ENCODE measurements at regions not wholly inside any gene's neighbourhood (a gene's known extent, or its start where the extent isn't known, plus 50 kb on each side); places are given as distances from the start of the nearest gene placed in this dataset.

- Mint-ChIP-seq H3K9me3 (peaks cover 49% of the 10 kb centered on the region), H3K27me3 (ENCODE audit: low read depth) (no peaks in the 10 kb centered on the region), H3K27ac (no peak overlapping the region), H3K36me3 (peaks cover 38% of the 10 kb centered on the region), H3K4me1 (peaks cover 5% of the 10 kb centered on the region; the same call in 1 of the 2 replicates), H3K4me3 (no peak overlapping the region)
- POLR2A ChIA-PET = no interaction called here
- no peak for ATAC-seq
- no peak for TF ChIP-seq ZNF121 (CRISPR knock-in tag; IDR thresholded peaks at IDR 0.05)
- no peak for TF ChIP-seq PRDM15 (CRISPR knock-in tag; IDR thresholded peaks at IDR 0.05)
- no peak for TF ChIP-seq JUN (CRISPR knock-in tag; IDR thresholded peaks at IDR 0.05)
- TF ChIP-seq MXD4 (CRISPR knock-in tag; IDR thresholded peaks at IDR 0.05; ENCODE audit: borderline replicate concordance) = no peak
- TF ChIP-seq ZBTB43 (CRISPR knock-in tag; IDR thresholded peaks at IDR 0.05) = no peak
- TF ChIP-seq CTCF (IDR thresholded peaks at IDR 0.05) = no peak
- TF ChIP-seq FOXJ3 (CRISPR knock-in tag; IDR thresholded peaks at IDR 0.05; ENCODE audit: borderline replicate concordance) = no peak
- DNase-seq (ENCODE audit: low spot score) = no peak
- CTCF ChIA-PET = no interaction called here
Observed at GRCh38 chr3:110664148-110664547, 407.5 kb upstream of the NECTIN3 start.

GRCh38 chr3:110666495-110666894 is 405.1 kb upstream of the NECTIN3 start:
- no peak overlapping the region for H3K27ac Mint-ChIP-seq
- no peak for DNase-seq (ENCODE audit: low spot score)
- peaks cover 3% of the 10 kb centered on the region; the same call in 1 of the 2 replicates for H3K27me3 Mint-ChIP-seq (ENCODE audit: low read depth)
- peaks cover 62% of the 10 kb centered on the region for H3K36me3 Mint-ChIP-seq
- ATAC-seq = no peak
- H3K4me3 Mint-ChIP-seq = no peak overlapping the region
- ChIA-PET CTCF (no interaction called here), POLR2A (no interaction called here)
- peaks cover 68% of the 10 kb centered on the region for H3K9me3 Mint-ChIP-seq
- peaks cover 5% of the 10 kb centered on the region; the same call in 1 of the 2 replicates for H3K4me1 Mint-ChIP-seq
- TF ChIP-seq NR1H2 (CRISPR knock-in tag; IDR thresholded peaks at IDR 0.05) = no peak
- TF ChIP-seq STAT6 (CRISPR knock-in tag; conservative IDR thresholded peaks at IDR 0.05; ENCODE audit: low read depth) = no peak
- no peak for TF ChIP-seq ATF6 (CRISPR knock-in tag; IDR thresholded peaks at IDR 0.05)
- no peak for TF ChIP-seq ZNF232 (CRISPR knock-in tag; IDR thresholded peaks at IDR 0.05)
- TF ChIP-seq PRDM15 (CRISPR knock-in tag; IDR thresholded peaks at IDR 0.05) = no peak
- TF ChIP-seq RORB (CRISPR knock-in tag; IDR thresholded peaks at IDR 0.05) = no peak
- TF ChIP-seq GTF2I (CRISPR knock-in tag; conservative IDR thresholded peaks at IDR 0.05) = no peak
- no peak for TF ChIP-seq JUN (CRISPR knock-in tag; IDR thresholded peaks at IDR 0.05)
- no peak for TF ChIP-seq CDX4 (CRISPR knock-in tag; IDR thresholded peaks at IDR 0.05; ENCODE audit: borderline replicate concordance)
- TF ChIP-seq MLX (CRISPR knock-in tag; IDR thresholded peaks at IDR 0.05) = no peak
- no peak for TF ChIP-seq ZNF317 (CRISPR knock-in tag; IDR thresholded peaks at IDR 0.05; ENCODE audit: borderline replicate concordance, low read depth)
- no peak for TF ChIP-seq ZNF121 (CRISPR knock-in tag; IDR thresholded peaks at IDR 0.05)

Measured in WTC11 (cell line).